CD4-positive, CD25-positive, alpha-beta regulatory T cell (primary cell): ENCODE measurements at regions not wholly inside any gene's neighbourhood (a gene's known extent, or its start where the extent isn't known, plus 50 kb on each side); places are given as distances from the start of the nearest gene placed in this dataset.
A peak's percentile ranks its signal among the peaks of the same experiment; 100 is the strongest.
"Not testable (repeated sequence)": the region's sequence is repeated elsewhere in the genome, so short reads cannot be mapped to it uniquely, and the experiment has no call there.

ENCODE experiments used
- ATAC-seq, 2 donors: fragments of 150-1000 bp; cut with Tn5 transposase; one replicate each; pipeline ENCODE4 v1.10.0; 2021; ENCODE audit warnings: low read depth in 2 of 2, moderate number of reproducible peaks in 2 of 2, moderate library complexity in 1 of 2
- DNase-seq, 3 donors: peaks; one replicate each; pipeline versions ENCODE4 v3.0.0 to v3.0.0-alpha.2; 2012 to 2022; ENCODE audit warnings: mixed read lengths in 1 of 3
- H3K27ac ChIP-seq: one replicate; pipeline ENCODE4 v1.7.0; 2013; ENCODE audit warnings: mild to moderate bottlenecking, low read length; ENCODE audit not compliant: insufficient read depth, poor library complexity, severe bottlenecking
- H3K27me3 ChIP-seq: one replicate; pipeline ENCODE4 v1.7.0; 2013; ENCODE audit warnings: low read length; ENCODE audit not compliant: control insufficient read depth, insufficient read depth
- H3K36me3 ChIP-seq: one replicate; pipeline ENCODE4 v1.7.0; 2013; ENCODE audit warnings: mild to moderate bottlenecking, low read length, moderate library complexity; ENCODE audit not compliant: control insufficient read depth, insufficient read depth
- H3K4me1 ChIP-seq: 2 replicates; pipeline ENCODE4 v1.7.0; 2013; ENCODE audit warnings: mild to moderate bottlenecking, low read length; ENCODE audit not compliant: insufficient read depth, control insufficient read depth, poor library complexity, severe bottlenecking
- H3K4me3 ChIP-seq: one replicate; pipeline ENCODE4 v1.7.0; 2013; ENCODE audit warnings: low read depth, mild to moderate bottlenecking, low read length, moderate library complexity
- H3K9me3 ChIP-seq, 2 experiments: 1 replicate in 1 of 2; 2 replicates in 1 of 2; pipeline ENCODE4 v1.7.0; 2013; ENCODE audit warnings: low read length in 2 of 2, mild to moderate bottlenecking in 1 of 2, moderate library complexity in 1 of 2; ENCODE audit not compliant: control insufficient read depth in 2 of 2
- H3K27ac Mint-ChIP-seq, 3 donors: one replicate each; pipeline ENCODE4 v1.8.0; 2020 to 2022; ENCODE audit warnings: mild to moderate bottlenecking in 3 of 3, mixed read lengths in 3 of 3, moderate library complexity in 2 of 3
- H3K27me3 Mint-ChIP-seq: one replicate; pipeline ENCODE4 v1.8.0; 2022; ENCODE audit warnings: mild to moderate bottlenecking, mixed read lengths
- H3K36me3 Mint-ChIP-seq: one replicate; pipeline ENCODE4 v1.8.0; 2020; ENCODE audit warnings: mixed read lengths
- H3K4me1 Mint-ChIP-seq, 4 donors: one replicate each; pipeline ENCODE4 v1.8.0; 2020 to 2022; ENCODE audit warnings: mixed read lengths in 4 of 4, mild to moderate bottlenecking in 1 of 4
- H3K4me3 Mint-ChIP-seq, 4 donors: one replicate each; pipeline ENCODE4 v1.8.0; 2020 to 2022; ENCODE audit warnings: mild to moderate bottlenecking in 4 of 4, mixed read lengths in 4 of 4, moderate library complexity in 3 of 4
- H3K9me3 Mint-ChIP-seq, 7 donors: one replicate each; pipeline ENCODE4 v1.8.0; 2020 to 2022; ENCODE audit warnings: mixed read lengths in 7 of 7, mild to moderate bottlenecking in 3 of 7, moderate library complexity in 2 of 7

GRCh38 chr4:167903291-167903721 lies 189.0 kb upstream of the ANXA10 start:
- H3K9me3 ChIP-seq = no peaks in the 10 kb centered on the region
- ATAC-seq (no peak), DNase-seq (no peak)
- H3K4me3 ChIP-seq = no peak overlapping the region
- Mint-ChIP-seq H3K4me3 (no peak overlapping the region), H3K4me1 (no peaks in the 10 kb centered on the region), H3K27me3 (no peaks in the 10 kb centered on the region), H3K9me3 (peaks cover 0 to 10% (median 3%) of the 10 kb centered on the region in 7 donors), H3K36me3 (no peaks in the 10 kb centered on the region), H3K27ac (no peak overlapping the region)
- no peak overlapping the region for H3K27ac ChIP-seq
- H3K36me3 ChIP-seq = no peaks in the 10 kb centered on the region
- H3K4me1 ChIP-seq = no peaks in the 10 kb centered on the region
- no peaks in the 10 kb centered on the region for H3K27me3 ChIP-seq

GRCh38 chr4:167906851-167907250 lies 185.5 kb upstream of the ANXA10 start:
- no peak overlapping the region for H3K27ac ChIP-seq
- H3K36me3 Mint-ChIP-seq = no peaks in the 10 kb centered on the region
- H3K27me3 Mint-ChIP-seq = no peaks in the 10 kb centered on the region
- H3K4me1 ChIP-seq = no peaks in the 10 kb centered on the region
- no peaks in the 10 kb centered on the region for H3K27me3 ChIP-seq
- H3K36me3 ChIP-seq = no peaks in the 10 kb centered on the region
- ATAC-seq (no peak), DNase-seq (no peak)
- no peak overlapping the region for H3K4me3 ChIP-seq
- H3K27ac Mint-ChIP-seq = no peak overlapping the region
- no peak overlapping the region for H3K4me3 Mint-ChIP-seq
- H3K4me1 Mint-ChIP-seq = no peaks in the 10 kb centered on the region
- H3K9me3 Mint-ChIP-seq = peaks cover 0 to 14% (median 2%) of the 10 kb centered on the region in 7 donors
- no peaks in the 10 kb centered on the region for H3K9me3 ChIP-seq

GRCh38 chr4:167908816-167909215 lies 183.5 kb upstream of the ANXA10 start:
- no peaks in the 10 kb centered on the region for H3K36me3 ChIP-seq
- H3K4me1 Mint-ChIP-seq = no peaks in the 10 kb centered on the region
- H3K4me1 ChIP-seq = no peaks in the 10 kb centered on the region
- H3K9me3 Mint-ChIP-seq = peaks cover 0 to 14% (median 4%) of the 10 kb centered on the region in 7 donors
- H3K9me3 ChIP-seq = no peaks in the 10 kb centered on the region
- DNase-seq (no peak), ATAC-seq (no peak)
- H3K4me3 Mint-ChIP-seq = no peak overlapping the region
- H3K27ac ChIP-seq = no peak overlapping the region
- no peaks in the 10 kb centered on the region for H3K27me3 Mint-ChIP-seq
- no peak overlapping the region for H3K4me3 ChIP-seq
- H3K27ac Mint-ChIP-seq = peak overlapping the region in 1 of 3 donors; percentile 20
- no peaks in the 10 kb centered on the region for H3K36me3 Mint-ChIP-seq
- H3K27me3 ChIP-seq = no peaks in the 10 kb centered on the region

- DNase-seq, H3K4me1 Mint-ChIP-seq, H3K4me3 ChIP-seq, H3K9me3 ChIP-seq, H3K27me3 Mint-ChIP-seq, H3K27ac Mint-ChIP-seq, H3K4me1 ChIP-seq, H3K27me3 ChIP-seq, H3K27ac ChIP-seq, H3K36me3 ChIP-seq, H3K36me3 Mint-ChIP-seq, ATAC-seq, H3K4me3 Mint-ChIP-seq: not testable (repeated sequence)
- peaks cover 0 to 11% (median 4%) of the 10 kb centered on the region in 7 donors for H3K9me3 Mint-ChIP-seq
These were observed 179.8 kb upstream of the ANXA10 start for GRCh38 chr4:167912535-167912934.

- Histone ChIP-seq H3K27ac (no peak overlapping the region), H3K36me3 (no peaks in the 10 kb centered on the region), H3K9me3 (no peaks in the 10 kb centered on the region), H3K4me1 (no peaks in the 10 kb centered on the region), H3K27me3 (no peaks in the 10 kb centered on the region), H3K4me3 (no peak overlapping the region)
- H3K27ac Mint-ChIP-seq = no peak overlapping the region
- no peaks in the 10 kb centered on the region for H3K4me1 Mint-ChIP-seq
- no peak overlapping the region for H3K4me3 Mint-ChIP-seq
- H3K27me3 Mint-ChIP-seq = no peaks in the 10 kb centered on the region
- no peak for DNase-seq
- ATAC-seq = no peak
- no peaks in the 10 kb centered on the region for H3K36me3 Mint-ChIP-seq
- H3K9me3 Mint-ChIP-seq = peaks cover 0 to 22% (median 11%) of the 10 kb centered on the region in 7 donors
These were observed 174.3 kb upstream of the ANXA10 start for GRCh38 chr4:167918077-167918476.

GRCh38 chr4:167930166-167930565 lies 162.2 kb upstream of the ANXA10 start:
- H3K4me1 ChIP-seq = no peaks in the 10 kb centered on the region
- Mint-ChIP-seq H3K27me3 (no peaks in the 10 kb centered on the region), H3K9me3 (peaks cover 0 to 6% (median 0%) of the 10 kb centered on the region in 7 donors), H3K36me3 (no peaks in the 10 kb centered on the region), H3K27ac (no peak overlapping the region), H3K4me3 (no peak overlapping the region), H3K4me1 (no peaks in the 10 kb centered on the region)
- H3K27me3 ChIP-seq = no peaks in the 10 kb centered on the region
- peaks cover 0 to 2% of the 10 kb centered on the region in 2 experiments for H3K9me3 ChIP-seq
- no peaks in the 10 kb centered on the region for H3K36me3 ChIP-seq
- H3K27ac ChIP-seq = no peak overlapping the region
- H3K4me3 ChIP-seq = no peak overlapping the region
- DNase-seq (no peak), ATAC-seq (no peak)

- H3K9me3 Mint-ChIP-seq = peaks cover 0 to 10% (median 2%) of the 10 kb centered on the region in 7 donors
- H3K27ac Mint-ChIP-seq = no peak overlapping the region
These were observed 158.1 kb upstream of the ANXA10 start for GRCh38 chr4:167934216-167934615.

GRCh38 chr4:167939863-167940616 lies 152.3 kb upstream of the ANXA10 start:
- Histone ChIP-seq H3K27ac (no peak overlapping the region), H3K36me3 (no peaks in the 10 kb centered on the region), H3K27me3 (no peaks in the 10 kb centered on the region), H3K4me3 (no peak overlapping the region), H3K9me3 (peaks cover 0 to 2% of the 10 kb centered on the region in 2 experiments), H3K4me1 (no peaks in the 10 kb centered on the region)
- DNase-seq (no peak), ATAC-seq (no peak)
- no peak overlapping the region for H3K27ac Mint-ChIP-seq
- H3K27me3 Mint-ChIP-seq = no peaks in the 10 kb centered on the region
- H3K4me1 Mint-ChIP-seq = no peaks in the 10 kb centered on the region
- peaks cover 0 to 12% (median 0%) of the 10 kb centered on the region in 7 donors for H3K9me3 Mint-ChIP-seq
- H3K4me3 Mint-ChIP-seq = no peak overlapping the region
- no peaks in the 10 kb centered on the region for H3K36me3 Mint-ChIP-seq

More at GRCh38 chr4:167934216-167934615, 158.1 kb upstream of the ANXA10 start:
- peaks cover 0 to 2% of the 10 kb centered on the region in 2 experiments for H3K9me3 ChIP-seq
- no peak overlapping the region for H3K4me3 ChIP-seq
- Mint-ChIP-seq H3K27me3 (no peaks in the 10 kb centered on the region), H3K4me1 (no peaks in the 10 kb centered on the region), H3K4me3 (no peak overlapping the region), H3K36me3 (no peaks in the 10 kb centered on the region)
- H3K27ac ChIP-seq = no peak overlapping the region
- no peaks in the 10 kb centered on the region for H3K27me3 ChIP-seq
- ATAC-seq (no peak), DNase-seq (no peak)
- no peaks in the 10 kb centered on the region for H3K36me3 ChIP-seq
- H3K4me1 ChIP-seq = no peaks in the 10 kb centered on the region
